ENCODE measurements at regions not wholly inside any gene's neighbourhood (a gene's known extent, or its start where the extent isn't known, plus 50 kb on each side); places are given as distances from the start of the nearest gene placed in this dataset.
"Not testable (repeated sequence)": the region's sequence is repeated elsewhere in the genome, so short reads cannot be mapped to it uniquely, and the experiment has no call there.

DNA sequence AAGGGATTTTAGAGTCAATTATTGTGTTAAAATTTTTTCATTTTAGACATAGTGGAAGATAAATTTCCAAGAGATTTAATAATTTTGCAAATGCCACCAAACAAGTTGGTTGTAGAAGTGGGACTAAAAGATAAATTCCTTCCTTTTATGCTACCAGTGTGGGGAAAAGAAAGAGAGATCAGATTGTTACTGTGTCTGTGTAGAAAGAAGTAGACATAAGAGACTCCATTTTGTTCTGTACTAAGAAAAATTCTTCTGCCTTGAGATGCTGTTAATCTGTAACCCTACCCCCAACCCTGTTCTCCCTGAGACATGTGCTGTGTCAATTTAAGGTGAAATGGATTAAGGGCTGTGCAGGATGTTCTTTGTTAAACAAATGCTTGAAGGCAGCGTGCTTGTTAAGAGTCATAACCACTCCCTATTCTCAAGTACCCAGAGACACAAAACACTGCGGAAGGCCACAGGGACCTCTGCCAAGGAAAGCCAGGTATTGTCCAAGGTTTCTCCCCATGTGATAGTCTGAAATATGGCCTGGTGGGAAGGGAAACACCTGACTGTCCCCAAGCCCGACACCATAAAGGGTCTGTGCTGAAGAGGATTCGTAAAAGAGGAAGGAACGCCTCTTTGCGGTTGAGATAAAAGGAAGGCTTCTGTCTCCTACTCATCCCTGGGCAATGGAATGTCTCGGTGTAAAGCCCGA, 117.0 kb downstream of the CEP44 start:
- TF ChIP-seq, protein P1, sequence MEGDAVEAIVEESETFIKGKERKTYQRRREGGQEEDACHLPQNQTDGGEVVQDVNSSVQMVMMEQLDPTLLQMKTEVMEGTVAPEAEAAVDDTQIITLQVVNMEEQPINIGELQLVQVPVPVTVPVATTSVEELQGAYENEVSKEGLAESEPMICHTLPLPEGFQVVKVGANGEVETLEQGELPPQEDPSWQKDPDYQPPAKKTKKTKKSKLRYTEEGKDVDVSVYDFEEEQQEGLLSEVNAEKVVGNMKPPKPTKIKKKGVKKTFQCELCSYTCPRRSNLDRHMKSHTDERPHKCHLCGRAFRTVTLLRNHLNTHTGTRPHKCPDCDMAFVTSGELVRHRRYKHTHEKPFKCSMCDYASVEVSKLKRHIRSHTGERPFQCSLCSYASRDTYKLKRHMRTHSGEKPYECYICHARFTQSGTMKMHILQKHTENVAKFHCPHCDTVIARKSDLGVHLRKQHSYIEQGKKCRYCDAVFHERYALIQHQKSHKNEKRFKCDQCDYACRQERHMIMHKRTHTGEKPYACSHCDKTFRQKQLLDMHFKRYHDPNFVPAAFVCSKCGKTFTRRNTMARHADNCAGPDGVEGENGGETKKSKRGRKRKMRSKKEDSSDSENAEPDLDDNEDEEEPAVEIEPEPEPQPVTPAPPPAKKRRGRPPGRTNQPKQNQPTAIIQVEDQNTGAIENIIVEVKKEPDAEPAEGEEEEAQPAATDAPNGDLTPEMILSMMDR (IDR thresholded peaks at IDR 0.05): not testable (repeated sequence)
- not testable (repeated sequence) for TF ChIP-seq POLR2A (IDR thresholded peaks at IDR 0.05)

Measured in sigmoid colon (tissue), 3 donors.